CD4-positive, alpha-beta T cell treated with Interferon gamma for 1 hour (primary cell): ENCODE measurements at regions not wholly inside any gene's neighbourhood (a gene's known extent, or its start where the extent isn't known, plus 50 kb on each side); places are given as distances from the start of the nearest gene placed in this dataset.
"Not testable (repeated sequence)": the region's sequence is repeated elsewhere in the genome, so short reads cannot be mapped to it uniquely, and the experiment has no call there.

Source experiments
- DNase-seq: peaks from one replicate; pipeline ENCODE4 v3.0.0-alpha.2; 2020

GRCh38 chr2:194721227-194721626 is 935.8 kb upstream of the SLC39A10 start:
- no peak for DNase-seq

DNA sequence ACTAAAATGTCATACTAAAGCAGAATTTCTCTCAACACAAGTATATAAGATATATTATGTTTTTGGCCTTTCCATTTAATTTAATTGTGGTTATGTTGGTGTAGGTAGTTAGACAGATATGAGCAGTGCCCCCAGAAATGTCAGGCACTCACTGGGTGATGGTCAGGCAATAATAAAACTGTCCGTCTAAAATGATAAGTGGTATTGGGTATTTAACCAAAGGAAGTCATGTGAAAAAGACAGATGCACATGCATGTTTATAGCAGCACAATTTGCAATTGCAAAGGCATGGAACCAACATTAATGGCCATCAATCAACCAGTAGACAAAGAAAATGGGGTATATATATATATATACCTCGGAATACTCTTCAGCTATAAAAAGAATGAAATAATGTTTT is 936.6 kb upstream of the SLC39A10 start:
- no peak for DNase-seq

DNA sequence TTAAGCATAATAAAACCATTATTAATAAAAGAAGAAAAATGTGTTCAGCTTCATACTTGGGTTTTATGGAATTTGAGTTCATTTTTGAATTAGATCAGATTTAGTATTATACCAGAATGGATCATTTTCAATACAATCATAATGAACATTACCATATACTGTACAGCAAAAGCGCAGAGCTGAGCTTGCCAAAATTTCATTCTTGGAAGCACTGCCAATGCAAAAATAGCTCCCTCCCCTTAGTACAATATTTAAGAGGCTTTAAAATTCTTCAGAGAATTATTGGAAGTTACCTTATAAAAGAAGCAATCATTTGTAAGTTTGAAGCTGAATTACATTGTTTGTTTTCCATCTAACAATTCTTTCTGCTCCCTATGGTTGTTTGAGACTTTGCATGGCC is 938.1 kb upstream of the SLC39A10 start:
- no peak for DNase-seq

DNA sequence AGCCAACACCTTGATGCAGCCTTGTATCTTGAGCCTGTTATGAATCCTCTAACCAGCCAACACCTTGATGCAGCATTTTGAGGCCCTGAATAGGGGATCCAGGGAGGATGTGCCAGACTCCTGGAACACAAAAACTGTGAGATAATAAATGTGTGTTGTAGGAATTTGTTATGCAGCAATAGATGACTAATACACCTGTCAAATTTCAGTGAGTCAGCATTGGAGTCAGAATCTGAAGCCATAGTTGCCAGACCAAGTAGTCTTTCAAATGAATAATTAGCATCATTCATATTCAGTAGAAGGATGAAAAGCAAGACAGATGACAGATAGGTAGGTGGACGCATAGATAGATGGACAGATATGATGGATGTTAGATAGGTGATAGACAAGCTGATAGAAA is 942.5 kb upstream of the SLC39A10 start:
- DNase-seq, result no peak

GRCh38 chr2:194709840-194710239 is 947.2 kb upstream of the SLC39A10 start:
- no peak for DNase-seq

DNA sequence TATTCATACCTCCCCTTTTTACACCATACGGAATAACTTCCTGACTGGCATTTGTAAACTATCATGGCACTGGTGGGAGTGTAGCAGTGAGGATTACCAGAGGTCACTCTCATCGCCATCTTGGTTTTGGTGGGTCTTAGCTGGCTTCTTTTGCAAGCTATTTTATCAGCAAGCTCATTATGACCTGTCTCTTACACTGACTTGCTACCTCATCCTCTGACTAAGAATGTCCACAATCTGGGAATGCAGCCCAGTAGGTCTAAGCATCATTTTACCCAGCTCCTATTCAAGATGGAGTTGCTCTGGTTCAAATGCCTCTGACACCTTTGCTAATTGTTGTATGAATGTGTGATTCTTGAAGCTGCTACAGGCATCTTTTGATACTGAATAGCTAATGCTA is 950.8 kb upstream of the SLC39A10 start:
- DNase-seq, result no peak

DNA sequence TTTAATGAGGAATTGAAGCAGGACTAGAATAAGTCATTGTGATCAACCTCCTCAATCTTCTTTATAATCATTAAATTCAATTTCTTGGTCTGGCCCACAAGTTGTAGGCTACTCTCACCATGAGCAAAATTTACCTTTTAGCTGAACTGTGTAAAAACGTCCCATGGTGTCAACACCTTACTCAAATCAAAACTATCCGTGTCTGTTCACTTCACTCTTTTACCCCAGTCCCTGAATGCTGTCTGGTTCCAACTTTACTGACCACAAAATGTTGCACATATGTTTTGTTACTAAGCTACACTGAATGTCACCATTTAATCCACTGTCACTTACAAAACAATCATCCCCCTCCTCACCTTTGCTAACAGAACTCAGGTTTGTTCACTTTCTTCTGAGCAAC is 951.6 kb upstream of the SLC39A10 start:
- DNase-seq, result no peak

DNA sequence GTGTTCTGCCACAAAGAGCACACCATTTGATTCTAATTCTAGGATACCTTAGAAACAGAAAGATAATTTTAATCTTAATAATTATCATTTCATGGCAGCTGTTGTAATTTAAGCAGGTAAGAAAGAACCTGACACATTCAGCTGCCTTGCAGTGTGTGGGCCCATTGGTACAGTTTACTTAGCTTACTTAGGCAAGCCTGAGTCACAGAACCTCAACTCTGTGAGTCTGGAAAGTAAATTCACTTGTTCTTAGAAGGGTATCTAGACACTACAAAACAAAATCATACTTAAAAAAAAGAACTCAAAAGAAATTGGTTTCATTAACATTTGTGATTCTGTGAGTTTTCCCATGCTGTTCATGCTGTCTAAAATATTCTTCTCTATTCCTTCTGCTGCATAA is 956.3 kb upstream of the SLC39A10 start:
- DNase-seq, result no peak

GRCh38 chr2:194700116-194700515 is 956.9 kb upstream of the SLC39A10 start:
- no peak for DNase-seq

DNA sequence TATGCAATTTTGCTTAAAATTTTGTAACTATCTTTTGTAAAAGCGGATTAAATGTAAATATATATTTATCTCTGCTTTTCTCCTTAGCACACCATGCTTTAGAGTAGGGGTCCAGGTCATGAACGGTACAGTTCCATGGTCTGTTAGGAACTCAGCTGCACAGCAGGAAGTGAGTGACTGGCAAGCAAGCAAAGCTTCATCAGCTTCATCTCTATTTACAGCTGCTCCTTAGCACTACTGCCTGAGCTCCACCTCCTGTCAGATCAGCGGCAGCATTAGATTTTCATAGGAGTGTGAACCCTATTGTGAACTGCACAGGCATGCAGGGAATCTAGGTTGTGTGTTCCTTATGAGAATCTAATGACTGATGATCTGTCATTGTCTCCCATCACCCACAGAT is 959.0 kb upstream of the SLC39A10 start:
- DNase-seq, result no peak

DNA sequence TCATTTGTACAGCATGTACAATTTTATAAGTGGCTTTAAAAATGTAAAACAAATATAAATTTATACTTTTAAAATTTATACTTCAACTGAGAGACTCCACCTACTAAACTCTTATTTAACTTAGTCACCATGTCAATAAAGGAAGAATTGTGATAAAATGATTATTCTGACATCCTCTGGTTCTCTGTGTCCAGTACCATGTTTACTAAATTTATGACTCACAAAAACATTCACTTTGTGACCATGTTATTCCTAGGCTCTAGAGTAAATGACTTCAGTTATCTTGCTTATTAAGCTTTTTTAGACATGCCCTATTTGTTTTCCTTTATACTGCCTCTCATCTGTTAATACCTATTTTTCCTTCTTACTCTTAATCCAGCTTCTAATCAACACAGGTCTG is 959.6 kb upstream of the SLC39A10 start:
- no peak for DNase-seq

- no peak for DNase-seq
Measured at GRCh38 chr2:194696690-194697089, 960.3 kb upstream of the SLC39A10 start.

DNA sequence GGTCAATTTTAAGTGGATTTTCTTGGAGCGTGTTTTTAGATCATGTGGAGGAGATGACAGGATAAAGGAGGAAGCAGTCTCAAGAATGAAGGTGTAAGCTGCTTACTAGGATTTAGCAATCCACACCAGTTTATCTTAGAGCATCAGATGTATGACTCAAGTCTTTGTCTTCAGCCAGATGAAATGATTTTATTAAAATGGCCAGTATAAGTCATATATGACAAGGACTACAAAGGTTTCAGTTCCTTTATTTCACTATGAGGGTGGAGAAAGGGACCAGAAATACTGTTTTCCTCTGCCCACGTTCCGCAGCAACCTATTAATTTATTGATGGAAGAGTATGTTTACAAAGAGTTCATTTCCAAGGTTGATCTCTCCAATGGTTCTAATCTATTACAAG is 970.5 kb upstream of the SLC39A10 start:
- DNase-seq, result no peak

DNA sequence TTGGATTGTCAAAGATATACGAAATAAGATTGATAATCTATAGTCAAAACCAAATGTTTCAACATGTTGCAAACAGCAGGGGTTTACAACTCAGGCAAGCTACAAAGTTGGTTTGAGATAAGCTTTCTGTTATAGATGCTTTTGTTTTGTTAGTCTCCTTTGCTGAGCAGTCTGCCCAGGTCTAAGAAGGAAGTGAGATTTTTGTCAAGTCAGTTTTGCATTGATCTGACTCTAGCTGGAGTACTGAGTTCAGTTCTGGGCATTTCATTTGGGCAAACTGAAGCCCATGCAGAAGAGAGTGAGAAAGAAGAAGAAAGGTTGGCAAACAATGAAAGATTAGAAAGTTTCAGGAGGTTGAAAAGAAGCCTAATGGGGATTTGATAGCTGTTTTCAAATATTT is 983.0 kb upstream of the SLC39A10 start:
- DNase-seq, result no peak

DNA sequence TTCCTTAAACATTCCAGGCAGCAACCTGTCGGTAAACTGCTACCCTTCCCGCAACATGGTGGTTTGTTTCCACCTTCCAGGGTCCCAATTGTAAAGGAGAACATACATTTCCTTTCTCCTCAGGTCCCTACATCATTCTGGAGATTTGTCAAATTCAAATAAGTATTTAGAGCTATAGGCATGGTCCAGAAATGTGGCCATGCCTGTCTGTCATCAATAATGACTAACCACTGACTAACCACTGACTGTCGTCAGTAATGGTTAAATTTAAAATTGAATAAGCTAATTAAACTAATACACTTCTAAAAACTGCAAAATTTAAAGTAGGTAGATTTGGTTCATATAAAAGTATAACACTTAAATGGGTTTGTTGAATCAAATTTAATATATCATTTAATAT is 984.0 kb upstream of the SLC39A10 start:
- no peak for DNase-seq

DNA sequence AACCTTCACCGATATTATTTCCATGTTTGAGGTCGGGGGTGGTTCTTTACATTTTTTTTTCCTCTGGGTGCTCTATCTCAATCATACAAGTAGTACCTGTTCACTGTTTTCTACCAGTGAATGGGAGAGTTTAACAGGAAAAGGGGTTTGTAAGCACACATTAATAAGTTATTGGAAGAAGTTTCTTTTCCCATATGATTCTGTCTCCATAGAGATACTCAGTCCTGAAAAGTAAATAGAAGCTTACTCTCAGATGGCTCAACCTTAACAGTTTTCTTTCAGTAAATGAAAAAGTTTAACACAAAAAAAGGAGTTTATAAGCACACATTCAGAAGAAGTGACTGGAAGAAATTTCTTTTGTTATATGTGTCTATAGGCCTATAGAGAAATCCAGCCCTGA is 995.6 kb upstream of the SLC39A10 start:
- DNase-seq, result no peak

DNA sequence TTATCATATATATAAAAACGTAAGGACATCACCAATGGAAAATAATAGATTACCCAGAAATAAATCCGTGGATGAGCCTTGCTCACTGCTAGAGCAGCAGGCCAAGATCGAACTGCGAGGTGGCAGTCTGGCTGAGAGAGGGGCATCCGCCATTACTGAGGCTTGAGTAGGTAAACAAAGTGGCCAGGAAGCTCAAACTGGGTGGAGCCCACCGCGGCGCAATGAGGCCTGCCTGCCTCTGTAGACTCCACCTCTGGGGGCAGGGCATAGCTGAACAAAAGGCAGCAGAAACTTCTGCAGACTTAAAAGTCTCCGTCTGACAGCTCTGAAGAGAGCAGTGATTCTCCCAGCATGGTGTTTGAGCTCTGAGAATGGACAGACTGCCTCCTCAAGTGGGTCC is 1018.0 kb upstream of the SLC39A10 start:
- not testable (repeated sequence) for DNase-seq

DNA sequence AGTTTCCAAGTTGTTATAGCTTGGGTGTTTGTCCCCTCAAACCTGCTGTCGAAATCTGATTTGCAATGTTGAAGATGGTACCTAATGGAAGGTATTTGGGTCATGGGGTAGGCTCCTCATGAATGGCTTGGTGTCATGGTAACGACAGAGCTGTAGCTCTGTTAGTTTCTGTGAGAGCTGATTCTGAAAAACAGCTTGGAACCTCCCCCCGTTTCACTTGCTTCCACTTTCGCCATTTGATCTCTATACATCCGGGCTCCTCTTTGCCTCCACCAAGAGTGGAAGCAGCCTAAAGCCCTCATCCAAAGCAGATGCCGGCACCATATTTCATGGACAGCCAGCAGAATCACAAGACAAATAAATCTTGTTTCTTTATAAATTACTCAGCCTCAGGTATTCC is 1035.1 kb upstream of the SLC39A10 start:
- DNase-seq, result no peak

GRCh38 chr2:194619366-194619765 is 1037.7 kb upstream of the SLC39A10 start:
- no peak for DNase-seq

- DNase-seq, result no peak
Measured at GRCh38 chr2:194618432-194618831, 1038.6 kb upstream of the SLC39A10 start.

GRCh38 chr2:194616334-194616733 is 1040.7 kb upstream of the SLC39A10 start:
- no peak for DNase-seq

DNA sequence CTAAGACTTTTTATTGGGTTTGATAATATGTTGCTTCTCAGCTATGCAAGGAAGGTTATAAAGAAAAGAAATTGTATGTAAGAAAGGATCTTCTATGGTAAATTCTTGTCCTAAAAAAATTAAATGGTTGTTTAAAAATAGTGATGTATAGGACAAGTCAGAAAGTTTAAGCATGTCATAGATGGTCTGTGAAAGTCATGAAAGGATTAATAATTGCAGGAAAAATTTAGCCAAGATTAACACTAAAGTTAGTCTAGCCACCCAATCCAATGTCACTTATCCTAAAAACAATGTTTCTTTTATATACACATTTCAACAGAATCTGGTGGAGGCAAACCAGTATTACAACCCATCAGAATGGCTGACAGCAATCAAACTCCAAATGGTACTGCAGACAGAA is 1046.7 kb upstream of the SLC39A10 start:
- no peak for DNase-seq

DNA sequence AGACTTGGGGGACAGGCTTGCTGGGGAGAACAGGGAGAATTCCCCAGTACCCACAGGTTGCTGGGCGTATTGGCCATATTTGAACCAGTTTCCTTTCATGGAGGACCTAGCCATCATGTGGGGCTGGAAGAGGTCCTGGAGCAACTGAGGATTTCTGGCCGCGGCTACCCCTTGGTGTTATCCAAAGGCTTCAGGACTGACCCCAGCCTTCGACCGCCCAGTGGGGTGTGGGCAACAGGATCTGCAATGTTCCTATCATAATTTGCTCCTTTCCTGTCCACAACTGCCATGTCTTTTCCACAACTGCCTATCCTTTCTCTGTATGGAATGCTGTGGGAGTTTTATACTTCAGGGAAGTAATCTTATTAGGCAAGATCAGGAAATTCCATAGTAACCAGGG is 1053.6 kb upstream of the SLC39A10 start:
- DNase-seq, result no peak

- DNase-seq, result no peak
Measured at GRCh38 chr2:194602750-194603149, 1054.3 kb upstream of the SLC39A10 start.

GRCh38 chr2:194591192-194591591 is 1065.8 kb upstream of the SLC39A10 start:
- DNase-seq, result no peak

DNA sequence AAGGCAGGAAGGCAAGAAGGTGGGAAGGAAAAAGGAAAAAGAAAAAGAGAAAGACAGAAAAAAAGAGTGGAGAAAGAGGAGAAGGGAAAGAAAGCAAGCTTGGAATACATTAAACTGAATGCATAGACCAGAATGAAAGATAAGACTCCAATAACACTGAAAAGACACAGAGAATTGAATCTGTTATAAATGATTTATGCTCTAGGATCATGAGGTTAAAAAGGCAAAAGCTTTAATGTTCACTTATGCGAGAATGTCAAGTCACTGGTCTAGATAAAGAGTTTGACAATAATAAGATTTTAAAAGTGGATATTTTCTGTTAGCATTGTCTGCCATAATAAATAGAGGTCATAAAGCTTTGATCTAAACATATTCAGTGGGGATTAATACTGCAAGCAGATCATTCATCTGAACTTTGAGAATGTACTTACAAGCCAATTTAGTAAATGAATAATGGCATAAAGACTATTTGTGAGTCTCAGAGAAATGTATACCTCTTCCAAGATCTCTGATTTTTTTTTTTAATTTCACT is 1069.2 kb upstream of the SLC39A10 start:
- DNase-seq, result no peak
